ENCODE measurements at regions not wholly inside any gene's neighbourhood (a gene's known extent, or its start where the extent isn't known, plus 50 kb on each side); places are given as distances from the start of the nearest gene placed in this dataset.

DNA sequence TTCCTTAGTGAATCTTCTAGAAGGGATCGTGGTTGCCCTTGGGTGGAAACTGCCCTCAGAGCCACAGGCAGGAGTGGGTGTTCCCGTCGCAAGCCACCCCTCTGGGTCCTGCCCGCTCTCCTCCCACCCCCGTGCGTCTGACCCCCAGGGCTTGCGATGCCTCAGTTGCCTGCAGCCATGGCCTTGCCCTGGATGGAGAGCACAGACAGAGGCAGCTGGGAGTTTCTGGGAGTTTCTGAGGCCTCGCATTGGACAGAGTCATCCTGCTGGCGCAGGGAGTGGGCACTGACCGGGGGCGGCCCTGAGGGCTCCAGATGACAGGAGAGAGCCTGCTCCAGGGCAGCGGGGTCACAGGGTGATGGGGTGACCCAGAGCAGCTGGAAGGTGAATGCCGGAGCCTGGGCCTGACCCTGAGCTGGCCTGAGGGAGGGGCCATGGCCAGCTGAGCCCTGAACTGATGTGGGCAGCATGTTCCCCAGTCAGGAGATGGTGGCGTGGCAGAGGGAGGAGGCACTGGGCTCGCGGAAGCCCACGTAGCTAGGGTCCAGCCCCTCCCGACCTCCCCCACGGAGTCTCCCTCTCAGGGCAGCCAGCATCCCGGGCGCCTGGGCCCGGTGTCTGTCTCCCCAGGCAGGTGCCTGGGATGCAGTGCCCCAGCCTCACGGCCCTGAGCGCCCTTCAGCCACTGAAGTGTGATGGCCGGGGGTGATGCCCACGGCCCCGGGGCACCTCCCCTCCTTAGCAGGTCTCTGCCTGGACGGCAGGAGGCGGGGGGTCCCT lies 1236.2 kb downstream of the BRD1 start:
- no peak for DNase-seq (ENCODE audit: low spot score)
- TF ChIP-seq CTCF (IDR thresholded peaks at IDR 0.05; ENCODE audit: extremely low read depth, missing control alignments) = no peak

- no peak for DNase-seq (ENCODE audit: low spot score)
- TF ChIP-seq CTCF (IDR thresholded peaks at IDR 0.05; ENCODE audit: extremely low read depth, missing control alignments) = no peak
Observed at GRCh38 chr22:48589901-48590300, 1237.8 kb downstream of the BRD1 start.

GRCh38 chr22:48588878-48589450 lies 1238.7 kb downstream of the BRD1 start:
- TF ChIP-seq CTCF (IDR thresholded peaks at IDR 0.05; ENCODE audit: extremely low read depth, missing control alignments) = no peak
- DNase-seq (ENCODE audit: low spot score) = no peak

- no peak for TF ChIP-seq CTCF (IDR thresholded peaks at IDR 0.05; ENCODE audit: extremely low read depth, missing control alignments)
- no peak for DNase-seq (ENCODE audit: low spot score)
Observed at GRCh38 chr22:48588151-48588877, 1239.4 kb downstream of the BRD1 start.

- TF ChIP-seq CTCF (IDR thresholded peaks at IDR 0.05; ENCODE audit: extremely low read depth, missing control alignments) = no peak
- no peak for DNase-seq (ENCODE audit: low spot score)
Observed at GRCh38 chr22:48587236-48587865, 1240.3 kb downstream of the BRD1 start.

DNA sequence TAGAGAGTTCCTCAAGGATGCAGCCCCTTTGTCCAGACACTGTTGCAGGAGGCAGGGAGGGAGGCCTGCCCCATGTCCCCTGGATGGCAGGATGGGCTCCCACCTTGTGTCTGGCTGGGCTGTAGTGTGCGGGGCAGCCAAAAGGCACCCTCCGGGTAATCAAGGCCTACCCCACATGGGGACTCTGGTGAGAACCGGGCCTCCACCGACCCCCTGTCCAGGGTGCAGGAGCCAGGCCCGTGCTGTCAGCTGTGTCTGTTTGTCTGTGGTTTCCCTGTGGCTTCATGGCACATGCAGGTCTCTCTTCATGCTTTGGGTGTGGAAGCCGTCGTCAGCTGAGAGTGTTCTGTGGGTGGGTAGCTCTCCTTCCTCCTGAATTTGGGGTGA lies 1240.9 kb downstream of the BRD1 start:
- no peak for DNase-seq (ENCODE audit: low spot score)
- TF ChIP-seq CTCF (IDR thresholded peaks at IDR 0.05; ENCODE audit: extremely low read depth, missing control alignments) = no peak

Data from GM20000 (cell line).